ENCODE measurements at regions not wholly inside any gene's neighbourhood (a gene's known extent, or its start where the extent isn't known, plus 50 kb on each side); places are given as distances from the start of the nearest gene placed in this dataset.

GRCh38 chr9:20137425-20137824, 348.6 kb upstream of the SLC24A2 start:
- TF ChIP-seq ZFX (IDR thresholded peaks at IDR 0.05; ENCODE audit: borderline replicate concordance) (no peak), CTCF (IDR thresholded peaks at IDR 0.05) (no peak)

GRCh38 chr9:20135119-20135697, 346.4 kb upstream of the SLC24A2 start:
- TF ChIP-seq CTCF (IDR thresholded peaks at IDR 0.05) (no peak), ZFX (IDR thresholded peaks at IDR 0.05; ENCODE audit: borderline replicate concordance) (no peak)

More at GRCh38 chr9:20137425-20137824, 348.6 kb upstream of the SLC24A2 start:
- H3K27ac ChIP-seq: peak overlapping the region; percentile 26

GRCh38 chr9:20125727-20126126, 336.9 kb upstream of the SLC24A2 start:
- no peak overlapping the region for H3K27ac ChIP-seq

More at GRCh38 chr9:20135119-20135697, 346.4 kb upstream of the SLC24A2 start:
- H3K27ac ChIP-seq: no peak overlapping the region

GRCh38 chr9:20119566-20119965, 330.7 kb upstream of the SLC24A2 start:
- H3K27ac ChIP-seq: no peak overlapping the region
- TF ChIP-seq ZFX (IDR thresholded peaks at IDR 0.05; ENCODE audit: borderline replicate concordance): no peak
- TF ChIP-seq CTCF (IDR thresholded peaks at IDR 0.05): no peak

More at GRCh38 chr9:20125727-20126126, 336.9 kb upstream of the SLC24A2 start:
- TF ChIP-seq ZFX (IDR thresholded peaks at IDR 0.05; ENCODE audit: borderline replicate concordance) (no peak), CTCF (IDR thresholded peaks at IDR 0.05) (no peak)

GRCh38 chr9:20117986-20118385, 329.1 kb upstream of the SLC24A2 start:
- TF ChIP-seq CTCF (IDR thresholded peaks at IDR 0.05) (no peak), ZFX (IDR thresholded peaks at IDR 0.05; ENCODE audit: borderline replicate concordance) (no peak)
- no peak overlapping the region for H3K27ac ChIP-seq

GRCh38 chr9:20117482-20117881, 328.6 kb upstream of the SLC24A2 start:
- no peak overlapping the region for H3K27ac ChIP-seq
- TF ChIP-seq ZFX (IDR thresholded peaks at IDR 0.05; ENCODE audit: borderline replicate concordance) (no peak), CTCF (IDR thresholded peaks at IDR 0.05) (no peak)

- H3K27ac ChIP-seq: no peak overlapping the region
- no peak for TF ChIP-seq CTCF (IDR thresholded peaks at IDR 0.05)
- TF ChIP-seq ZFX (IDR thresholded peaks at IDR 0.05; ENCODE audit: borderline replicate concordance): no peak
Measured at GRCh38 chr9:20114974-20115373, 326.1 kb upstream of the SLC24A2 start.

Measured in 22Rv1 (cell line).